ENCODE measurements at regions not wholly inside any gene's neighbourhood (a gene's known extent, or its start where the extent isn't known, plus 50 kb on each side); places are given as distances from the start of the nearest gene placed in this dataset.

GRCh38 chr3:28826840-28827239, 454.0 kb upstream of the RBMS3 start:
- H3K4me1 ChIP-seq (ENCODE audit: control insufficient read depth, insufficient read depth, low read length) = no peaks in the 10 kb centered on the region
- SMC1A ChIA-PET (ENCODE audit: uncharacterized antibody, unreplicated experiment) = no interaction called here
- no TSS peak for BruUV-seq (replicated peaks)
- no peaks in the 10 kb centered on the region for H3K9me3 ChIP-seq (replicated peaks; ENCODE audit: control insufficient read depth, insufficient read depth, low read length)
- ATAC-seq = no peak
- no peak overlapping the region for H3K9ac ChIP-seq (ENCODE audit: control insufficient read depth, insufficient read depth, low read length)
- FAIRE-seq = no peak
- RAD21 ChIA-PET (ENCODE audit: unreplicated experiment) = no interaction called here
- no peaks in the 10 kb centered on the region for H4K20me1 ChIP-seq (ENCODE audit: control insufficient read depth, insufficient read depth)
- no peak for TF ChIP-seq ZNF592 (IDR thresholded peaks at IDR 0.05)
- TF ChIP-seq RAD51 (IDR thresholded peaks at IDR 0.05) = no peak
- no peak for TF ChIP-seq MEF2B (IDR thresholded peaks at IDR 0.05; ENCODE audit: partially characterized antibody, poor library complexity, severe bottlenecking)
- no peak for TF ChIP-seq IKZF2 (IDR thresholded peaks at IDR 0.05)
- TF ChIP-seq IKZF1 (conservative IDR thresholded peaks at IDR 0.05) = no peak
- TF ChIP-seq SREBF2 (IDR thresholded peaks at IDR 0.05; ENCODE audit: low read length) = no peak
- no peak for TF ChIP-seq CBX5 (IDR thresholded peaks at IDR 0.05; ENCODE audit: low read depth)
- no peak for TF ChIP-seq MTA3 (IDR thresholded peaks at IDR 0.05; ENCODE audit: borderline replicate concordance, low read length)
- TF ChIP-seq RELA (IDR thresholded peaks at IDR 0.05; ENCODE audit: borderline replicate concordance, partially characterized antibody) = no peak
- no peak for TF ChIP-seq ZNF24 (IDR thresholded peaks at IDR 0.05)
- no peak for TF ChIP-seq SMAD1 (IDR thresholded peaks at IDR 0.05; ENCODE audit: low read depth, partially characterized antibody)
- no peak for TF ChIP-seq STAT1 (conservative IDR thresholded peaks at IDR 0.05)
- no peak for TF ChIP-seq ZSCAN29 (IDR thresholded peaks at IDR 0.05)
- no peak for TF ChIP-seq PML (IDR thresholded peaks at IDR 0.05; ENCODE audit: low read length)
- TF ChIP-seq ZNF207 (IDR thresholded peaks at IDR 0.05; ENCODE audit: borderline replicate concordance) = no peak
- TF ChIP-seq POU2F2 (IDR thresholded peaks at IDR 0.05; ENCODE audit: borderline replicate concordance, low read depth, low read length) = no peak
- CTCF ChIA-PET = no interaction called here
- no peak overlapping the region for H2AFZ ChIP-seq (ENCODE audit: control insufficient read depth, low read depth, low read length)
- POLR2A ChIA-PET = no interaction called here
- DNase-seq (ENCODE audit: low read depth, low spot score) = no peak
- no peaks in the 10 kb centered on the region for H3K36me3 ChIP-seq (ENCODE audit: control insufficient read depth in 2 of 2, insufficient read depth in 2 of 2, low read length in 1 of 2)
- H3K27ac ChIP-seq (ENCODE audit: control insufficient read depth, insufficient read depth) = no peak overlapping the region
- no peak overlapping the region for H3K4me3 ChIP-seq
- no peaks in the 10 kb centered on the region for H3K27me3 ChIP-seq (replicated peaks in 1 of 2; ENCODE audit: control insufficient read depth in 2 of 2, insufficient read depth in 2 of 2, low read length in 1 of 2)
- no peak overlapping the region for H3K4me2 ChIP-seq (ENCODE audit: control insufficient read depth, insufficient read depth)
- H3K79me2 ChIP-seq (ENCODE audit: control insufficient read depth, insufficient read depth, low read length) = no peaks in the 10 kb centered on the region
- in situ Hi-C loops (cut with MboI) (no loop called here), intact Hi-C loops (cut with micrococcal nuclease; ENCODE audit: unreplicated experiment) (no loop called here)

All from GM12878 (cell line).